SK-N-SH (cell line): ENCODE measurements at regions not wholly inside any gene's neighbourhood (a gene's known extent, or its start where the extent isn't known, plus 50 kb on each side); places are given as distances from the start of the nearest gene placed in this dataset.

Experiments
- EZH2phosphoT487 ChIP-seq: fragments of 200-600 bp; sonication (generic); IDR thresholded peaks from 2 replicates; pipeline ENCODE4 v1.6.1; 2017; ENCODE audit warnings: low read depth, mixed run types, mild to moderate bottlenecking, antibody characterized with exemption, moderate library complexity, borderline replicate concordance
- GATA2 ChIP-seq: sonication (generic); formaldehyde crosslinking; IDR thresholded peaks from 2 replicates; pipeline ENCODE4 v1.5.0; 2020; ENCODE audit warnings: mild to moderate bottlenecking, missing genetic modification reagents
- NFIC ChIP-seq: IDR thresholded peaks from 2 replicates; pipeline ENCODE4 v1.4.0; 2012; ENCODE audit warnings: borderline replicate concordance
- NRF1 ChIP-seq: IDR thresholded peaks from 2 replicates; pipeline ENCODE4 v1.6.1; 2012; ENCODE audit warnings: low read depth, mild to moderate bottlenecking, low read length
- POLR2AphosphoS5 ChIP-seq: IDR thresholded peaks from 2 replicates; pipeline ENCODE4 v1.6.1; 2012; ENCODE audit warnings: low read depth, low read length
- SIN3A ChIP-seq: IDR thresholded peaks from 2 replicates; pipeline ENCODE4 v1.6.1; 2012; ENCODE audit warnings: low read depth, mild to moderate bottlenecking, low read length, moderate library complexity, borderline replicate concordance
- TF ChIP-seq, protein P1 (sequence below): IDR thresholded peaks from 2 replicates; pipeline ENCODE4; 2012
- TF ChIP-seq, protein P2 (sequence below): fragments of 200-600 bp; sonication (generic); IDR thresholded peaks from 2 replicates; pipeline ENCODE4 v1.6.1; 2017; ENCODE audit warnings: antibody characterized with exemption, mild to moderate bottlenecking, moderate library complexity
- TF ChIP-seq, protein P3 (sequence below): IDR thresholded peaks from 2 replicates; pipeline ENCODE4 v1.4.0; 2012; ENCODE audit warnings: low read depth
- TF ChIP-seq, protein P4 (sequence below): IDR thresholded peaks from 2 replicates; pipeline ENCODE4 v1.6.1; 2012; ENCODE audit warnings: mild to moderate bottlenecking, low read depth, low read length, moderate library complexity

DNA sequence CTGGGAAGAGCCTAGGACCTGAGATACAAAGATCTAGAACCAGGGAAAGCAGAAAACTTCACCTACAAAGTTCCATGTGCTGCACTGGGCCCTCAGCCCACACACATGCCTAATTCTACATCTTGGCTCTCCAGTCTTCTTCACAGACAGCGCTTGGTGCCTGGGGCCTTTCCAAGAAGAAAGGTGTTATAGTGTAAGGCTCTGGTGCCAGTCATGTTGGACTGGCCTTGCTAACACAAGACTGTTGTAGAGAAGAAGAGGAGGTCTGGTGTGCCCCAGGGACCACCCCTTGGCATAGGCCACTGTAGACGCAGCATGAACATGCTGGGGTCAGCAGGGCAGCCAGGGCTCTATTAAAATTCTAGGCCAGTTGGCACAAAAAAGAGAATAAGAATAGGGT is 226.2 kb upstream of the CTNNB1 start:
- TF ChIP-seq, protein P1, sequence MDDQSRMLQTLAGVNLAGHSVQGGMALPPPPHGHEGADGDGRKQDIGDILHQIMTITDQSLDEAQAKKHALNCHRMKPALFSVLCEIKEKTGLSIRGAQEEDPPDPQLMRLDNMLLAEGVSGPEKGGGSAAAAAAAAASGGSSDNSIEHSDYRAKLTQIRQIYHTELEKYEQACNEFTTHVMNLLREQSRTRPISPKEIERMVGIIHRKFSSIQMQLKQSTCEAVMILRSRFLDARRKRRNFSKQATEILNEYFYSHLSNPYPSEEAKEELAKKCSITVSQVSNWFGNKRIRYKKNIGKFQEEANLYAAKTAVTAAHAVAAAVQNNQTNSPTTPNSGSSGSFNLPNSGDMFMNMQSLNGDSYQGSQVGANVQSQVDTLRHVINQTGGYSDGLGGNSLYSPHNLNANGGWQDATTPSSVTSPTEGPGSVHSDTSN = no peak
- TF ChIP-seq, protein P2, sequence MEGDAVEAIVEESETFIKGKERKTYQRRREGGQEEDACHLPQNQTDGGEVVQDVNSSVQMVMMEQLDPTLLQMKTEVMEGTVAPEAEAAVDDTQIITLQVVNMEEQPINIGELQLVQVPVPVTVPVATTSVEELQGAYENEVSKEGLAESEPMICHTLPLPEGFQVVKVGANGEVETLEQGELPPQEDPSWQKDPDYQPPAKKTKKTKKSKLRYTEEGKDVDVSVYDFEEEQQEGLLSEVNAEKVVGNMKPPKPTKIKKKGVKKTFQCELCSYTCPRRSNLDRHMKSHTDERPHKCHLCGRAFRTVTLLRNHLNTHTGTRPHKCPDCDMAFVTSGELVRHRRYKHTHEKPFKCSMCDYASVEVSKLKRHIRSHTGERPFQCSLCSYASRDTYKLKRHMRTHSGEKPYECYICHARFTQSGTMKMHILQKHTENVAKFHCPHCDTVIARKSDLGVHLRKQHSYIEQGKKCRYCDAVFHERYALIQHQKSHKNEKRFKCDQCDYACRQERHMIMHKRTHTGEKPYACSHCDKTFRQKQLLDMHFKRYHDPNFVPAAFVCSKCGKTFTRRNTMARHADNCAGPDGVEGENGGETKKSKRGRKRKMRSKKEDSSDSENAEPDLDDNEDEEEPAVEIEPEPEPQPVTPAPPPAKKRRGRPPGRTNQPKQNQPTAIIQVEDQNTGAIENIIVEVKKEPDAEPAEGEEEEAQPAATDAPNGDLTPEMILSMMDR = no peak
- TF ChIP-seq, protein P3, sequence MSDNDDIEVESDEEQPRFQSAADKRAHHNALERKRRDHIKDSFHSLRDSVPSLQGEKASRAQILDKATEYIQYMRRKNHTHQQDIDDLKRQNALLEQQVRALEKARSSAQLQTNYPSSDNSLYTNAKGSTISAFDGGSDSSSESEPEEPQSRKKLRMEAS = no peak
- TF ChIP-seq POLR2AphosphoS5 (no peak), NRF1 (no peak), NFIC (no peak), EZH2phosphoT487 (no peak), GATA2 (CRISPR knock-in tag) (no peak), SIN3A (no peak)
- TF ChIP-seq, protein P4, sequence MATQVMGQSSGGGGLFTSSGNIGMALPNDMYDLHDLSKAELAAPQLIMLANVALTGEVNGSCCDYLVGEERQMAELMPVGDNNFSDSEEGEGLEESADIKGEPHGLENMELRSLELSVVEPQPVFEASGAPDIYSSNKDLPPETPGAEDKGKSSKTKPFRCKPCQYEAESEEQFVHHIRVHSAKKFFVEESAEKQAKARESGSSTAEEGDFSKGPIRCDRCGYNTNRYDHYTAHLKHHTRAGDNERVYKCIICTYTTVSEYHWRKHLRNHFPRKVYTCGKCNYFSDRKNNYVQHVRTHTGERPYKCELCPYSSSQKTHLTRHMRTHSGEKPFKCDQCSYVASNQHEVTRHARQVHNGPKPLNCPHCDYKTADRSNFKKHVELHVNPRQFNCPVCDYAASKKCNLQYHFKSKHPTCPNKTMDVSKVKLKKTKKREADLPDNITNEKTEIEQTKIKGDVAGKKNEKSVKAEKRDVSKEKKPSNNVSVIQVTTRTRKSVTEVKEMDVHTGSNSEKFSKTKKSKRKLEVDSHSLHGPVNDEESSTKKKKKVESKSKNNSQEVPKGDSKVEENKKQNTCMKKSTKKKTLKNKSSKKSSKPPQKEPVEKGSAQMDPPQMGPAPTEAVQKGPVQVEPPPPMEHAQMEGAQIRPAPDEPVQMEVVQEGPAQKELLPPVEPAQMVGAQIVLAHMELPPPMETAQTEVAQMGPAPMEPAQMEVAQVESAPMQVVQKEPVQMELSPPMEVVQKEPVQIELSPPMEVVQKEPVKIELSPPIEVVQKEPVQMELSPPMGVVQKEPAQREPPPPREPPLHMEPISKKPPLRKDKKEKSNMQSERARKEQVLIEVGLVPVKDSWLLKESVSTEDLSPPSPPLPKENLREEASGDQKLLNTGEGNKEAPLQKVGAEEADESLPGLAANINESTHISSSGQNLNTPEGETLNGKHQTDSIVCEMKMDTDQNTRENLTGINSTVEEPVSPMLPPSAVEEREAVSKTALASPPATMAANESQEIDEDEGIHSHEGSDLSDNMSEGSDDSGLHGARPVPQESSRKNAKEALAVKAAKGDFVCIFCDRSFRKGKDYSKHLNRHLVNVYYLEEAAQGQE = no peak
